Calu3 (cell line): ENCODE measurements at regions not wholly inside any gene's neighbourhood (a gene's known extent, or its start where the extent isn't known, plus 50 kb on each side); places are given as distances from the start of the nearest gene placed in this dataset.

ENCODE experiments used
- BruUV-seq: library from RNA; stranded (reverse); fragments of 400-500 nt; replicated peaks from 2 replicates; lab custom pipeline; 2021; lab: Mats Ljungman, UMichigan
- CTCF ChIA-PET: fragments of 300-600 bp; sonication (Branson Sonifier 250); formaldehyde crosslinking; loops from one replicate; lab custom pipeline; 2022; ENCODE audit warnings: antibody characterized with exemption; lab: Charles Lee
- DNase-seq: peaks from one replicate; pipeline ENCODE4 v3.0.0; 2022
- H3K27ac Mint-ChIP-seq: one replicate; pipeline ENCODE4 v1.8.0; 2022; ENCODE audit warnings: mixed read lengths; ENCODE audit not compliant: unreplicated experiment
- H3K27me3 Mint-ChIP-seq: one replicate; pipeline ENCODE4 v1.8.0; 2022; ENCODE audit warnings: mixed read lengths; ENCODE audit not compliant: unreplicated experiment
- H3K36me3 Mint-ChIP-seq: one replicate; pipeline ENCODE4 v1.8.0; 2022; ENCODE audit warnings: mild to moderate bottlenecking, moderate library complexity, mixed read lengths; ENCODE audit not compliant: insufficient read depth, unreplicated experiment
- H3K4me1 Mint-ChIP-seq: one replicate; pipeline ENCODE4 v1.8.0; 2022; ENCODE audit warnings: mild to moderate bottlenecking, low read depth, mixed read lengths; ENCODE audit not compliant: unreplicated experiment
- H3K4me3 Mint-ChIP-seq: one replicate; pipeline ENCODE4 v1.8.0; 2022; ENCODE audit warnings: mild to moderate bottlenecking, low read depth, moderate library complexity, mixed read lengths; ENCODE audit not compliant: unreplicated experiment
- H3K9me3 Mint-ChIP-seq: one replicate; pipeline ENCODE4 v1.8.0; 2022; ENCODE audit warnings: low read depth, mixed read lengths; ENCODE audit not compliant: unreplicated experiment
- intact Hi-C: fragments of 100-400 bp; cut with micrococcal nuclease; formaldehyde crosslinking; loops from one replicate; pipeline ENCODE4 v1.10.0; 2022; ENCODE audit not compliant: unreplicated experiment
- TF ChIP-seq, protein P1 (sequence below): fragments of 200-600 bp; IDR thresholded peaks from one replicate; pipeline ENCODE4 v1.8.0; 2022; ENCODE audit warnings: antibody characterized with exemption; ENCODE audit not compliant: unreplicated experiment

GRCh38 chr2:220057391-220057790, 430.0 kb downstream of the SLC4A3 start:
- H3K27ac Mint-ChIP-seq = no peak overlapping the region
- no peak for DNase-seq
- no peaks in the 10 kb centered on the region for H3K36me3 Mint-ChIP-seq
- TF ChIP-seq, protein P1, sequence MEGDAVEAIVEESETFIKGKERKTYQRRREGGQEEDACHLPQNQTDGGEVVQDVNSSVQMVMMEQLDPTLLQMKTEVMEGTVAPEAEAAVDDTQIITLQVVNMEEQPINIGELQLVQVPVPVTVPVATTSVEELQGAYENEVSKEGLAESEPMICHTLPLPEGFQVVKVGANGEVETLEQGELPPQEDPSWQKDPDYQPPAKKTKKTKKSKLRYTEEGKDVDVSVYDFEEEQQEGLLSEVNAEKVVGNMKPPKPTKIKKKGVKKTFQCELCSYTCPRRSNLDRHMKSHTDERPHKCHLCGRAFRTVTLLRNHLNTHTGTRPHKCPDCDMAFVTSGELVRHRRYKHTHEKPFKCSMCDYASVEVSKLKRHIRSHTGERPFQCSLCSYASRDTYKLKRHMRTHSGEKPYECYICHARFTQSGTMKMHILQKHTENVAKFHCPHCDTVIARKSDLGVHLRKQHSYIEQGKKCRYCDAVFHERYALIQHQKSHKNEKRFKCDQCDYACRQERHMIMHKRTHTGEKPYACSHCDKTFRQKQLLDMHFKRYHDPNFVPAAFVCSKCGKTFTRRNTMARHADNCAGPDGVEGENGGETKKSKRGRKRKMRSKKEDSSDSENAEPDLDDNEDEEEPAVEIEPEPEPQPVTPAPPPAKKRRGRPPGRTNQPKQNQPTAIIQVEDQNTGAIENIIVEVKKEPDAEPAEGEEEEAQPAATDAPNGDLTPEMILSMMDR = no peak
- H3K4me1 Mint-ChIP-seq = no peaks in the 10 kb centered on the region
- CTCF ChIA-PET = no interaction called here
- intact Hi-C loops = no loop called here
- no peak overlapping the region for H3K4me3 Mint-ChIP-seq
- H3K9me3 Mint-ChIP-seq = no peaks in the 10 kb centered on the region
- no TSS peak for BruUV-seq
- H3K27me3 Mint-ChIP-seq = no peaks in the 10 kb centered on the region

- H3K4me3 Mint-ChIP-seq = no peak overlapping the region
These were observed 430.5 kb downstream of the SLC4A3 start for GRCh38 chr2:220057916-220058315.

DNA sequence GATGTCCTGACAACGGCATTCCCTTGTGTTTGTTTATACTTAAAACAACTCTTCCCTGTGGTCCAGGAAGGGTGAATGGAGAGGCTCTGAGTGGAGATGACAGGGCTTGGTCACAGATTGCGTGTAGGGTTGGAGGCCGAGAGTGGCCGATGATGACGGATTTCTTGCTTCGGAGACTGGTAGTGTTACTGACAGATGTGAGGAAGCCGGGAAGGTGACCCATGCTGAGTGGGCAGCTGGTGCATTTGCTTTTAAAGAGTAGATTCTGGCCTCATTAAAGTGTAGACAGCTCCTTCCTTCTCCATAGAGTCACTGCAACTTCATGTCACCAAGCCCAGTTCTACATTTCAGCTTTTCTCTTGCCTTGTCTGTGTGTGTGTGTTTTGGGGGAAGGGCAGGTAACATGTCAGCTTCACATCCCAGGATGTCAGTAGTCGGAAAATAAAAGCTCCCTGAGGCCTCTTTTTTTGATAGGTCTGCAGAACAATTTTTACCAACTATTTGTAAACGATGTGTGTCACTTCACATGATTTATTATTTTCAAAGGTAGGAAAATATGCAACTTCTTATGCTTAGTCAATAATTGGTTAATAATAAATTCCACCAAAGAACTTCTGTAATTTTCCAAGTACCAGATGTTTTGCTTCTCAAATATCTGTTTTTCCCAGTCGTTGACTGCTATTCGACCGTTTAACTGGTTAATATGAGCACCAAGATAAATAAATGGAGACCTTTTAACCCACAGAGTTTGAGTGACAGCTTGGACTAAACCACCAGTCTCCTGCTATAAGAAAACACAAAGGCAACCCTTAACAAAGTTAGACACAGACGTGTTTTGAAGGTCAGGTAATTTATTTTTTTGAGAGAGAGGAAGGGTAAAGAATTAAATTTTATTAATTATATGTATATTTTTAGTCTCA, 436.9 kb downstream of the SLC4A3 start:
- Mint-ChIP-seq H3K4me3 (no peak overlapping the region), H3K27ac (no peak overlapping the region), H3K27me3 (no peaks in the 10 kb centered on the region), H3K36me3 (no peaks in the 10 kb centered on the region), H3K4me1 (peaks cover 10% of the 10 kb centered on the region), H3K9me3 (no peaks in the 10 kb centered on the region)
- intact Hi-C loops = no loop called here
- TF ChIP-seq, protein P1 = no peak
- no peak for DNase-seq
- CTCF ChIA-PET = no interaction called here
- BruUV-seq = no TSS peak

More at GRCh38 chr2:220057916-220058315, 430.5 kb downstream of the SLC4A3 start:
- Mint-ChIP-seq H3K4me1 (no peaks in the 10 kb centered on the region), H3K36me3 (no peaks in the 10 kb centered on the region), H3K27ac (no peak overlapping the region), H3K9me3 (no peaks in the 10 kb centered on the region), H3K27me3 (no peaks in the 10 kb centered on the region)
- no peak for DNase-seq
- CTCF ChIA-PET = no interaction called here
- intact Hi-C loops = no loop called here
- BruUV-seq = no TSS peak
- TF ChIP-seq, protein P1 = no peak

GRCh38 chr2:220065581-220065980, 438.2 kb downstream of the SLC4A3 start:
- H3K27ac Mint-ChIP-seq = no peak overlapping the region
- no peak for DNase-seq
- TF ChIP-seq, protein P1 = no peak
- peaks cover 10% of the 10 kb centered on the region for H3K4me1 Mint-ChIP-seq
- CTCF ChIA-PET = interaction anchor here (0.7 kb wide), 1 partner anchor 1653 kb away, joined by 3 read pairs; no protein-coding TSS in a partner anchor
- intact Hi-C loops = no loop called here
- H3K36me3 Mint-ChIP-seq = no peaks in the 10 kb centered on the region
- H3K27me3 Mint-ChIP-seq = no peaks in the 10 kb centered on the region
- H3K9me3 Mint-ChIP-seq = no peaks in the 10 kb centered on the region
- H3K4me3 Mint-ChIP-seq = no peak overlapping the region
- BruUV-seq = no TSS peak
